HepG2 (cell line): ENCODE measurements at regions not wholly inside any gene's neighbourhood (a gene's known extent, or its start where the extent isn't known, plus 50 kb on each side); places are given as distances from the start of the nearest gene placed in this dataset.

Experiments
- BCL3 ChIP-seq: sonication (generic); formaldehyde crosslinking; IDR thresholded peaks from 2 replicates; pipeline ENCODE4 v1.5.1; 2020; ENCODE audit warnings: mild to moderate bottlenecking, missing genetic modification reagents, moderate library complexity
- CBFB ChIP-seq: sonication (generic); formaldehyde crosslinking; IDR thresholded peaks from 2 replicates; pipeline ENCODE4 v1.4.0; 2020; ENCODE audit warnings: missing genetic modification reagents
- ESRRA ChIP-seq: sonication (generic); formaldehyde crosslinking; IDR thresholded peaks from 2 replicates; pipeline ENCODE4 v1.5.1; 2020; ENCODE audit warnings: mild to moderate bottlenecking, low read depth, missing genetic modification reagents
- HES4 ChIP-seq: sonication (generic); formaldehyde crosslinking; IDR thresholded peaks from 2 replicates; pipeline ENCODE4 v1.9.0; 2021; ENCODE audit warnings: mild to moderate bottlenecking, missing genetic modification reagents, borderline replicate concordance
- HNRNPL ChIP-seq: fragments of 200-400 bp; formaldehyde crosslinking; IDR thresholded peaks from 2 replicates; pipeline ENCODE4 v1.6.1; 2017; ENCODE audit warnings: mild to moderate bottlenecking, low read depth, low read length
- NCOR1 ChIP-seq: fragments of 200-600 bp; sonication (generic); IDR thresholded peaks from 2 replicates; pipeline ENCODE4 v1.7.0; 2017; ENCODE audit warnings: antibody characterized with exemption, low read length, borderline replicate concordance
- RNF2 ChIP-seq: fragments of 450-650 bp; conservative IDR thresholded peaks from 2 replicates; pipeline ENCODE4 v1.6.1; 2016; ENCODE audit warnings: low read depth
- SSRP1 ChIP-seq: IDR thresholded peaks from 2 replicates; pipeline ENCODE4 v1.6.1; 2016; ENCODE audit warnings: control low read depth
- TBL1XR1 ChIP-seq: fragments of 150-350 bp; IDR thresholded peaks from 2 replicates; pipeline ENCODE4 v1.6.1; 2014; ENCODE audit warnings: borderline replicate concordance, low read length; ENCODE audit not compliant: partially characterized antibody
- ZBTB7A ChIP-seq: sonication (generic); formaldehyde crosslinking; IDR thresholded peaks from 2 replicates; pipeline ENCODE4 v1.8.0; 2022; ENCODE audit warnings: mild to moderate bottlenecking, missing genetic modification reagents
- ZNF136 ChIP-seq: sonication (generic); formaldehyde crosslinking; IDR thresholded peaks from 2 replicates; pipeline ENCODE4 v1.8.1; 2022; ENCODE audit warnings: low read depth, mild to moderate bottlenecking, moderate library complexity, missing genetic modification reagents
- ZNF160 ChIP-seq: sonication (generic); formaldehyde crosslinking; IDR thresholded peaks from 2 replicates; pipeline ENCODE4 v1.8.0; 2022; ENCODE audit warnings: mild to moderate bottlenecking, inconsistent platforms, missing genetic modification reagents
- ZNF20 ChIP-seq: sonication (generic); formaldehyde crosslinking; IDR thresholded peaks from 2 replicates; pipeline ENCODE4 v1.4.0; 2020; ENCODE audit warnings: mild to moderate bottlenecking, moderate library complexity, missing genetic modification reagents
- ZNF350 ChIP-seq: sonication (generic); formaldehyde crosslinking; IDR thresholded peaks from 2 replicates; pipeline ENCODE4 v1.4.0; 2020; ENCODE audit warnings: mild to moderate bottlenecking, low read depth, missing genetic modification reagents, borderline replicate concordance
- ZNF44 ChIP-seq: sonication (generic); formaldehyde crosslinking; IDR thresholded peaks from 2 replicates; pipeline ENCODE4 v1.5.1; 2020; ENCODE audit warnings: mild to moderate bottlenecking, missing genetic modification reagents
- ZNF552 ChIP-seq: sonication (generic); formaldehyde crosslinking; IDR thresholded peaks from 2 replicates; pipeline ENCODE4 v1.9.0; 2022; ENCODE audit warnings: missing genetic modification reagents, mild to moderate bottlenecking, borderline replicate concordance
- ZNF749 ChIP-seq: sonication (generic); formaldehyde crosslinking; IDR thresholded peaks from 2 replicates; pipeline ENCODE4 v1.8.0; 2022; ENCODE audit warnings: mild to moderate bottlenecking, missing genetic modification reagents, moderate library complexity, borderline replicate concordance
- TF ChIP-seq, protein P1 (sequence below): sonication (generic); formaldehyde crosslinking; IDR thresholded peaks from 2 replicates; pipeline ENCODE4 v1.5.0; 2020; ENCODE audit warnings: missing genetic modification reagents
- TF ChIP-seq, protein P2 (sequence below): sonication (generic); formaldehyde crosslinking; conservative IDR thresholded peaks from 2 replicates; pipeline ENCODE4 v1.8.0; 2022; ENCODE audit warnings: missing genetic modification reagents
- TF ChIP-seq, protein P3 (sequence below): sonication (generic); formaldehyde crosslinking; IDR thresholded peaks from 2 replicates; pipeline ENCODE4 v1.4.0; 2020; ENCODE audit warnings: mild to moderate bottlenecking, missing genetic modification reagents

DNA sequence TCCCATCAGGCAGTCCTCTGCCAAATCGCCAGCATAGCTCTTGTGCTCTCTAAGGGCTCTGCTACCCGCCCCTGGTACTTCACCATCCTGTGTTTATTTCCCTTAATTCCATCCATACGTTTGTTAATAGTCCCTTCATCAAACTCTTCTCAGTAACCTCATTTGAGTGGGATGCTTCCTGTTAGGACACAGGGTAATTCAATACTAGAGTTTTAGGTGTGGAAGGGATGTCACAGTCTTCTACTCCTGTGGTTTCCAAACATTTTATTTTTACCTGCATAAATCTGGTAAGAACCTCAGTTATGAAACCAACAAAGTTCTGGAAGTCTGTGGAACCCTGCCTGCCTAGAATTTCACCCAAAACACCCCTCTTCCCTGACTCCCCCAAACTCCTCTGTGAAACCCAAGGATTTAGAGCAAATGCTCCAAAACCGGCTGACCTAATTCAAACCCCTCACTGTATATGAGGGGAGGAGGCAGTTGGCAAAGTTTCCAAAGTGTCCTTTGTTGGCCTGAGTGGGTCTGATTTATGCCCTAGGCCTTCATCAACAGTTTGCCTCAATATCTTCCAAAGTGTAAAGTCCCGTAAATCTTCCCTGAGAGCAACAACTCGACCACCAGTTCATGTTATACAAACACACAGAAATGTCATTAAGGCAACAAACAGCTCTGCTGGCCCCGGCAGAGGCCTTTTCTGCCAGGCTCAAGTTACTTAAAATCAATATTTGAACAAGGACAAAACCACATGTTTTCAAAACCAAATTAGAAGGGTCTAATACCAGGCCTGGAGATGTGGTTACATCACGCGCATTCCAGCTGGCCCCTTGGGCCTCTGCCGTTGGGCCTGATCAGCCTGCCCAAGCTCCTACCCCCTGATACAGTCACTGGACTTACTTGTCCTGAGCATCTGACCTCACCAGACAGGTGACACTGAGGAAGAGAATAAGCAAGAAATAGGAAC lies 82.4 kb upstream of the FGGY start (continued):
- TF ChIP-seq TBL1XR1 (peak; percentile 94), NCOR1 (peak; percentile 93), HNRNPL (no peak), CBFB (peak; percentile 99), ZNF160 (CRISPR knock-in tag) (no peak; the same call in 1 of the 2 replicates), ZNF20 (CRISPR knock-in tag) (no peak), RNF2 (peak; percentile 76; the same call in 1 of the 2 replicates), BCL3 (CRISPR knock-in tag) (no peak), ESRRA (CRISPR knock-in tag) (0 out of 2 replicates have a peak, but pooled peaks have one; percentile 40), ZNF552 (CRISPR knock-in tag) (0 out of 2 replicates have a peak, but pooled peaks have one; percentile 32), ZNF136 (CRISPR knock-in tag) (peak; percentile 79; the same call in 1 of the 2 replicates), ZNF749 (no peak), ZNF44 (CRISPR knock-in tag) (no peak), ZBTB7A (CRISPR knock-in tag) (0 out of 2 replicates have a peak, but pooled peaks have one; percentile 44), SSRP1 (peak; percentile 94; the same call in 1 of the 2 replicates), HES4 (CRISPR knock-in tag) (no peak), ZNF350 (CRISPR knock-in tag) (peak; percentile 44; the same call in 1 of the 2 replicates)
- TF ChIP-seq, protein P1, sequence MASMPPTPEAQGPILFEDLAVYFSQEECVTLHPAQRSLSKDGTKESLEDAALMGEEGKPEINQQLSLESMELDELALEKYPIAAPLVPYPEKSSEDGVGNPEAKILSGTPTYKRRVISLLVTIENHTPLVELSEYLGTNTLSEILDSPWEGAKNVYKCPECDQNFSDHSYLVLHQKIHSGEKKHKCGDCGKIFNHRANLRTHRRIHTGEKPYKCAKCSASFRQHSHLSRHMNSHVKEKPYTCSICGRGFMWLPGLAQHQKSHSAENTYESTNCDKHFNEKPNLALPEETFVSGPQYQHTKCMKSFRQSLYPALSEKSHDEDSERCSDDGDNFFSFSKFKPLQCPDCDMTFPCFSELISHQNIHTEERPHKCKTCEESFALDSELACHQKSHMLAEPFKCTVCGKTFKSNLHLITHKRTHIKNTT (CRISPR knock-in tag): no peak
- TF ChIP-seq, protein P2, sequence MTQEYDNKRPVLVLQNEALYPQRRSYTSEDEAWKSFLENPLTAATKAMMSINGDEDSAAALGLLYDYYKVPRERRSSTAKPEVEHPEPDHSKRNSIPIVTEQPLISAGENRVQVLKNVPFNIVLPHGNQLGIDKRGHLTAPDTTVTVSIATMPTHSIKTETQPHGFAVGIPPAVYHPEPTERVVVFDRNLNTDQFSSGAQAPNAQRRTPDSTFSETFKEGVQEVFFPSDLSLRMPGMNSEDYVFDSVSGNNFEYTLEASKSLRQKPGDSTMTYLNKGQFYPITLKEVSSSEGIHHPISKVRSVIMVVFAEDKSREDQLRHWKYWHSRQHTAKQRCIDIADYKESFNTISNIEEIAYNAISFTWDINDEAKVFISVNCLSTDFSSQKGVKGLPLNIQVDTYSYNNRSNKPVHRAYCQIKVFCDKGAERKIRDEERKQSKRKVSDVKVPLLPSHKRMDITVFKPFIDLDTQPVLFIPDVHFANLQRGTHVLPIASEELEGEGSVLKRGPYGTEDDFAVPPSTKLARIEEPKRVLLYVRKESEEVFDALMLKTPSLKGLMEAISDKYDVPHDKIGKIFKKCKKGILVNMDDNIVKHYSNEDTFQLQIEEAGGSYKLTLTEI (CRISPR knock-in tag): no peak
- TF ChIP-seq, protein P3, sequence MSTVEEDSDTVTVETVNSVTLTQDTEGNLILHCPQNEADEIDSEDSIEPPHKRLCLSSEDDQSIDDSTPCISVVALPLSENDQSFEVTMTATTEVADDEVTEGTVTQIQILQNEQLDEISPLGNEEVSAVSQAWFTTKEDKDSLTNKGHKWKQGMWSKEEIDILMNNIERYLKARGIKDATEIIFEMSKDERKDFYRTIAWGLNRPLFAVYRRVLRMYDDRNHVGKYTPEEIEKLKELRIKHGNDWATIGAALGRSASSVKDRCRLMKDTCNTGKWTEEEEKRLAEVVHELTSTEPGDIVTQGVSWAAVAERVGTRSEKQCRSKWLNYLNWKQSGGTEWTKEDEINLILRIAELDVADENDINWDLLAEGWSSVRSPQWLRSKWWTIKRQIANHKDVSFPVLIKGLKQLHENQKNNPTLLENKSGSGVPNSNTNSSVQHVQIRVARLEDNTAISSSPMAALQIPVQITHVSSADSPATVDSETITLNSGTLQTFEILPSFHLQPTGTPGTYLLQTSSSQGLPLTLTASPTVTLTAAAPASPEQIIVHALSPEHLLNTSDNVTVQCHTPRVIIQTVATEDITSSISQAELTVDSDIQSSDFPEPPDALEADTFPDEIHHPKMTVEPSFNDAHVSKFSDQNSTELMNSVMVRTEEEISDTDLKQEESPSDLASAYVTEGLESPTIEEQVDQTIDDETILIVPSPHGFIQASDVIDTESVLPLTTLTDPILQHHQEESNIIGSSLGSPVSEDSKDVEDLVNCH (CRISPR knock-in tag): no peak
